ENCODE measurements at regions not wholly inside any gene's neighbourhood (a gene's known extent, or its start where the extent isn't known, plus 50 kb on each side); places are given as distances from the start of the nearest gene placed in this dataset.

- no peak for TF ChIP-seq CTCF (IDR thresholded peaks at IDR 0.05)
- no peak for TF ChIP-seq ZSCAN20 (CRISPR knock-in tag; IDR thresholded peaks at IDR 0.05)
- no peak for TF ChIP-seq NPAS2 (CRISPR knock-in tag; IDR thresholded peaks at IDR 0.05; ENCODE audit: borderline replicate concordance)
- TF ChIP-seq, protein P1, sequence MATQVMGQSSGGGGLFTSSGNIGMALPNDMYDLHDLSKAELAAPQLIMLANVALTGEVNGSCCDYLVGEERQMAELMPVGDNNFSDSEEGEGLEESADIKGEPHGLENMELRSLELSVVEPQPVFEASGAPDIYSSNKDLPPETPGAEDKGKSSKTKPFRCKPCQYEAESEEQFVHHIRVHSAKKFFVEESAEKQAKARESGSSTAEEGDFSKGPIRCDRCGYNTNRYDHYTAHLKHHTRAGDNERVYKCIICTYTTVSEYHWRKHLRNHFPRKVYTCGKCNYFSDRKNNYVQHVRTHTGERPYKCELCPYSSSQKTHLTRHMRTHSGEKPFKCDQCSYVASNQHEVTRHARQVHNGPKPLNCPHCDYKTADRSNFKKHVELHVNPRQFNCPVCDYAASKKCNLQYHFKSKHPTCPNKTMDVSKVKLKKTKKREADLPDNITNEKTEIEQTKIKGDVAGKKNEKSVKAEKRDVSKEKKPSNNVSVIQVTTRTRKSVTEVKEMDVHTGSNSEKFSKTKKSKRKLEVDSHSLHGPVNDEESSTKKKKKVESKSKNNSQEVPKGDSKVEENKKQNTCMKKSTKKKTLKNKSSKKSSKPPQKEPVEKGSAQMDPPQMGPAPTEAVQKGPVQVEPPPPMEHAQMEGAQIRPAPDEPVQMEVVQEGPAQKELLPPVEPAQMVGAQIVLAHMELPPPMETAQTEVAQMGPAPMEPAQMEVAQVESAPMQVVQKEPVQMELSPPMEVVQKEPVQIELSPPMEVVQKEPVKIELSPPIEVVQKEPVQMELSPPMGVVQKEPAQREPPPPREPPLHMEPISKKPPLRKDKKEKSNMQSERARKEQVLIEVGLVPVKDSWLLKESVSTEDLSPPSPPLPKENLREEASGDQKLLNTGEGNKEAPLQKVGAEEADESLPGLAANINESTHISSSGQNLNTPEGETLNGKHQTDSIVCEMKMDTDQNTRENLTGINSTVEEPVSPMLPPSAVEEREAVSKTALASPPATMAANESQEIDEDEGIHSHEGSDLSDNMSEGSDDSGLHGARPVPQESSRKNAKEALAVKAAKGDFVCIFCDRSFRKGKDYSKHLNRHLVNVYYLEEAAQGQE (IDR thresholded peaks at IDR 0.05) = no peak
- TF ChIP-seq EP300 (IDR thresholded peaks at IDR 0.05) = no peak
- TF ChIP-seq POLR2A (IDR thresholded peaks at IDR 0.05; ENCODE audit: low read length) = no peak
- TF ChIP-seq CHD4 (IDR thresholded peaks at IDR 0.05; ENCODE audit: borderline replicate concordance) = no peak
- no peak for TF ChIP-seq CHD2 (IDR thresholded peaks at IDR 0.05; ENCODE audit: low read length, partially characterized antibody)
- TF ChIP-seq, protein P2, sequence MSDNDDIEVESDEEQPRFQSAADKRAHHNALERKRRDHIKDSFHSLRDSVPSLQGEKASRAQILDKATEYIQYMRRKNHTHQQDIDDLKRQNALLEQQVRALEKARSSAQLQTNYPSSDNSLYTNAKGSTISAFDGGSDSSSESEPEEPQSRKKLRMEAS (IDR thresholded peaks at IDR 0.05) = no peak
- TF ChIP-seq, protein P3, sequence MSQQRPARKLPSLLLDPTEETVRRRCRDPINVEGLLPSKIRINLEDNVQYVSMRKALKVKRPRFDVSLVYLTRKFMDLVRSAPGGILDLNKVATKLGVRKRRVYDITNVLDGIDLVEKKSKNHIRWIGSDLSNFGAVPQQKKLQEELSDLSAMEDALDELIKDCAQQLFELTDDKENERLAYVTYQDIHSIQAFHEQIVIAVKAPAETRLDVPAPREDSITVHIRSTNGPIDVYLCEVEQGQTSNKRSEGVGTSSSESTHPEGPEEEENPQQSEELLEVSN (IDR thresholded peaks at IDR 0.05; ENCODE audit: borderline replicate concordance, low read depth) = no peak
- no peak for TF ChIP-seq MAFK (IDR thresholded peaks at IDR 0.05; ENCODE audit: partially characterized antibody)
- TF ChIP-seq USF2 (IDR thresholded peaks at IDR 0.05) = no peak
These were observed 496.9 kb upstream of the LRRC7 start for GRCh38 chr1:69070660-69071373.

Measured in A549 (cell line).